GM13976 (cell line): ENCODE measurements at regions not wholly inside any gene's neighbourhood (a gene's known extent, or its start where the extent isn't known, plus 50 kb on each side); places are given as distances from the start of the nearest gene placed in this dataset.
"Not testable (repeated sequence)": the region's sequence is repeated elsewhere in the genome, so short reads cannot be mapped to it uniquely, and the experiment has no call there.

ENCODE experiments used
- DNase-seq: peaks from one replicate; pipeline ENCODE4 v3.0.0; 2012; ENCODE audit warnings: low spot score
- in situ Hi-C: fragments of 300-500 bp; cut with MboI; formaldehyde crosslinking; loops from one replicate; pipeline ENCODE4 v1.12.0; 2022; ENCODE audit warnings: low sequenced_read_pairs, mixed read lengths, inconsistent platforms; ENCODE audit not compliant: unreplicated experiment
- TF ChIP-seq, protein P1 (sequence below): IDR thresholded peaks from 2 replicates; pipeline ENCODE4 v1.5.1; 2012; ENCODE audit warnings: borderline replicate concordance, mild to moderate bottlenecking; ENCODE audit not compliant: insufficient read depth; ENCODE audit errors: extremely low read depth, missing control alignments, control extremely low read depth

DNA sequence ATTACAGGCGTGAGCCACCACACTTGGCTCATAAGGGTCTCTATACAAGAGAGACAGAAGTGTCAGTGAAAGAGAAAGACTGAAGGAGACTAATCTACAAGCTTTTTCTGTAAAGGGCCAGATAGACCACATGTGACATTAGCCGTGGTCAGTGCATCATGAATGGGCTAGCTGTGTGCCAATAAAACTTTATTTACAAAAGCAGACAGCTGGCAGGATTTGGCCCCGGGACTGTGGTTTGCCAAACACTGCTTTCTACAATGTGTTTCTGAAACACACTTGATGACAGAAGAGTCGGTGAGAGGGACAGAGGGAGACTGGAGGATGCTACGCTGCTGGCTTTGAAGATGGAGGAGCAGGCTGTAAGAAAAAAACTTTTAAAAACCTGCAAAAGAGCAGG, 285.4 kb downstream of the TFAP2C start:
- TF ChIP-seq, protein P1, sequence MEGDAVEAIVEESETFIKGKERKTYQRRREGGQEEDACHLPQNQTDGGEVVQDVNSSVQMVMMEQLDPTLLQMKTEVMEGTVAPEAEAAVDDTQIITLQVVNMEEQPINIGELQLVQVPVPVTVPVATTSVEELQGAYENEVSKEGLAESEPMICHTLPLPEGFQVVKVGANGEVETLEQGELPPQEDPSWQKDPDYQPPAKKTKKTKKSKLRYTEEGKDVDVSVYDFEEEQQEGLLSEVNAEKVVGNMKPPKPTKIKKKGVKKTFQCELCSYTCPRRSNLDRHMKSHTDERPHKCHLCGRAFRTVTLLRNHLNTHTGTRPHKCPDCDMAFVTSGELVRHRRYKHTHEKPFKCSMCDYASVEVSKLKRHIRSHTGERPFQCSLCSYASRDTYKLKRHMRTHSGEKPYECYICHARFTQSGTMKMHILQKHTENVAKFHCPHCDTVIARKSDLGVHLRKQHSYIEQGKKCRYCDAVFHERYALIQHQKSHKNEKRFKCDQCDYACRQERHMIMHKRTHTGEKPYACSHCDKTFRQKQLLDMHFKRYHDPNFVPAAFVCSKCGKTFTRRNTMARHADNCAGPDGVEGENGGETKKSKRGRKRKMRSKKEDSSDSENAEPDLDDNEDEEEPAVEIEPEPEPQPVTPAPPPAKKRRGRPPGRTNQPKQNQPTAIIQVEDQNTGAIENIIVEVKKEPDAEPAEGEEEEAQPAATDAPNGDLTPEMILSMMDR, result no peak
- DNase-seq, result no peak
- in situ Hi-C loops, result no loop called here

DNA sequence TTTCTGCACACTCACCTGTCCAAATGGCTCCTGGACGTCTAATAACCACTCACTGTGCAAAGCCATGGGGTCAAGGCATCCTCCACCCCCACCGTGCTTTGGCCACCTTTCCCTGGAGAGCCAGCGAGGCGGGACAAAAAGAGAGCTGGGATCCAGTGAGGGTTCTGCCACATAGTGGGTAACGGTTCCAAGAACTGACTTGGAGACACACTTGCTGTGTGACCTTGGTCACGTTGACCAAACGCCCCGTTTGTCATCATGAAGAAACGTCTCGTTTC, 287.2 kb downstream of the TFAP2C start:
- DNase-seq, result no peak
- in situ Hi-C loops, result no loop called here

DNA sequence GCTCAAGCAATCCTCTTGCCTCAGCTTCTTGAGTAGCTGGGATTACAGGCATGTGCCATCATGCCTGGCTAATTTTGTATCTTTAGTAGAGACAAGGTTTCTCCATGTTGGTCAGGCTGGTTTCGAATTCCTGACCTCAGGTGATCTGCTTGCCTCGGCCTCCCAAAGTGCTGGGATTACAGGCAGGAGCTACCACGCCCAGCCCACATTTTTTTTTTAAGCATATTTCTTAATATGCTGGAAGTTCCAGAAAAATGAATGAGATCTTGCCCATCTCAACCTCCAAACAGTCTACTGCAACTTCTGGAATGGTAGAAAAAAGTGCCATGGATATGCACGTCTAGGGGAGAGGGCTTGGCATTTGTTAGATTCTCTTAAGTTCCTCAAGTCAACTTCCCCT, 290.9 kb downstream of the TFAP2C start:
- in situ Hi-C loops, DNase-seq: not testable (repeated sequence)

More for the DNA sequence above, 287.2 kb downstream of the TFAP2C start:
- TF ChIP-seq, protein P1, result no peak

DNA sequence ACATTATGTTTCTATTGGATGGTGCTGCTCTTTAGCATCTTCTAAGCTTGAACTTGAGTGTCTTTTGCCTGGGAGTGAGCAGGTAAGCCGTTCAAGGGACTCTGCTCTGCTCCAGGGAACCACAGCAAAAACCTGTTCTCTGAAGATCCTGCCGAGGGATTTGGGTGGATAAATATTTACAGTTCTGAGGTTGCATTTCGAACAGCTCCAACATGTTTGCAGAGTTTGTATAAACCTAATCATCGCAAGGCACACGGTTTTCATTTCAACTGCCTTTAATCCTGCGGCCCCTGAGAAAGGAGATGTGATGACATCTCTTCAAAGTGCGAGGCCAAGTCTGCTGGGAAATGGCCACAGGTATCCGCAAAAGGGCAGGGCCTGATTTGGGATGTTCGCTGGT, 293.4 kb downstream of the TFAP2C start:
- in situ Hi-C loops, result no loop called here
- TF ChIP-seq, protein P1, result no peak
- DNase-seq, result no peak

DNA sequence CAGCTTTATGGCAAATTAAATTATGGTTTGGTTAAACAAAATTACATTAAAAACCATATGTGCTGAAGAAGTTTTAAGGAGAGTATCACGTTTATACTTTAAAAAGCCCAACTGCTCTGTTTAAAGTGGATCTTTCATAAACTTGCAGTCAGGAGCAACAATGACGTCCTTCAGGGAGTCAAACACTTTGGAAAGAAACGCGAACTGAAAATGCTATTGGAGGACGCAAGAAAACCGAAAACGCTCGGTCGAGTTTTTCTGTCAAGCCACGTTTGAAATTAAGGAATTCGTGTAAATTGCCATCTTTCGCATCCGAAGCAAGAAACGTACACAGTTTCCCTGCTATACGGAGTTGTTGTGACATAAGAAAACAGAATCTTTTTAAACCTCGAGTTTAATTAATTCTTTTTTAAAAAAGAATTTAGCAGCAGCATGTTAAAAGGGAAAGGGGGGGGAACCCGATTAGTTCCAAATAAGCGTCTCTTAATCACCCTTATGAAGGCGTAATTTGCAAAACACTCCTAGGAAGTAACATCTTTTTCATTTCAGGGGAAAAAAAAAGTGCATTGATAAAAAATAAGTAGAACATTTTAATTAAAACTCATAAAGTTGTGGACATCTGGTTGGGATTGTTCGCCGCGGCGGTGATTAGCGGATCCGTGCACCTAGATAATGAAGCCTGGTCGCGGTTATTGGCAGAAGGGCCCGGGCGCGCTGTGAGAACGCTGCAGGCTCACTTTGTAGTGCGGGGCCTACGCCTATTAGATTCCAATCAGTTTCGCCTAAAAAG, 295.4 kb downstream of the TFAP2C start:
- in situ Hi-C loops, result no loop called here
- TF ChIP-seq, protein P1, result no peak
- no peak for DNase-seq

DNA sequence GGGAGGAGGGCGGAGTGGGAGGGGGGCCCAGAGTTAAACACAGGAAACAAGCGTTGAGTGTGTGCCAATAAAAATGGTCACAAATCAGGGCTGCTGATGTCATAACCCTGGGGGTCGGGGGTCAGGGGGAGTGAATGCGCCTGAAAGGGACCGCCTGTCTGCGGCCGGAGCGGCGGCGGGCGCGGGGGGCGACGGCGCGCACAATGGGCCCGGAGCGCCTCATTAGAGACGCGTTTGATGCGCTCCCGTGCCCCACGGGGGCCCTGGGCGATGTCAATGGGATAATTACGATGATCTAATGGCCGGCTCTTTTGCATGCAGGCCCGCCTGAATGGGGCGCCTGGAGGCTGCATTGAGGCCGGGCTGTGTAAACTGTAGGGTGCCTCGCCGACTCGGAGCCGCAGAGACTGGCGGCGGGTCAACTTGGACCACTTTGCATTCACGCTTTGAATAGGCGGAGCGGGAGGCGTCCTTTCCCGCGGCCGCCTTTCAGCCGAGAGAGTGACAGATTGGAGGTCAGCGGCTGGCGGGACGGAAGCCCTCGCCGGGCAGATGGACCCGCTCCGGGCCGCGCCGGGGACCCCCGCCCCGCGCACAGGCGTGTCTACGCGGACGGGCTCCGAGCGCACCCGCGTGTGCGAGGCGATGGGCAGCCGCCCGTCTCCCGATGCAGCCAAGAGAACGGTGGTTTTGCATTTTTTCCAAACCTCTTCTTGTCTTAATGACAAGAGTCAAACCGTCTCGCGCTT, 296.1 kb downstream of the TFAP2C start:
- in situ Hi-C loops, result no loop called here
- TF ChIP-seq, protein P1, result no peak
- DNase-seq, result no peak

DNA sequence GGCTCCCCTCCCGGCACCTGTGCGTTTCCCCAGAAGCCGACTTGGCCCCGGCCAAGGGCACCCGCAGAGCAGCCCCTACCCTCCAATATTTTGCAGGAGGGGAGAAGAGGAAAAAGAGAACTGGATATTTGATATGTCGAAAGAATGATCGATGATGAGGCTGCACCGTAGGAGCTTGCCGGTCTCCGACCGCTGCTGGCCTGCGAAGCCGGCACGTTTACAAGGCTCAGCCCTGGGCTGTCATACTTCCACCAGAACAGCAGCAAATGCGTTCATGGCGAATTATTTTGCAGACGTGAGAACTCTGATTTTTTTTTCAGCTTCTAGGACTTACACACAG, 296.7 kb downstream of the TFAP2C start:
- in situ Hi-C loops, result no loop called here
- TF ChIP-seq, protein P1, result no peak
- no peak for DNase-seq
